H1 (cell line): ENCODE measurements at regions not wholly inside any gene's neighbourhood (a gene's known extent, or its start where the extent isn't known, plus 50 kb on each side); places are given as distances from the start of the nearest gene placed in this dataset.

Source experiments
- CTCF ChIA-PET: fragments of 300-600 bp; sonication (Branson Sonifier 250); formaldehyde crosslinking; loops from one replicate; lab custom pipeline; 2021; ENCODE audit not compliant: partially characterized antibody; lab: Charles Lee
- POLR2A ChIA-PET: fragments of 300-600 bp; sonication (Branson Sonifier 250); formaldehyde crosslinking; loops from one replicate; lab custom pipeline; 2021; ENCODE audit warnings: inconsistent platforms; ENCODE audit not compliant: partially characterized antibody; lab: Charles Lee
- DNase-seq, 2 experiments: peaks; one replicate each; pipeline versions ENCODE4 v3.0.0 to v3.0.0-alpha.2; 2010 to 2022; ENCODE audit warnings: low spot score in 2 of 2, low read depth in 1 of 2, mixed read lengths in 1 of 2
- FAIRE-seq: peaks from 2 replicates; lab custom pipeline; 2011; peaks lifted over from hg19 to GRCh38; lab: Jason Lieb, UNC
- H2AFZ ChIP-seq: 2 replicates; pipeline ENCODE4 v1.8.1; 2012; ENCODE audit warnings: low read length, inconsistent platforms
- H2AK5ac ChIP-seq: 2 replicates; pipeline ENCODE4 v1.6.1; 2013; ENCODE audit warnings: low read depth, low read length
- H2BK120ac ChIP-seq: replicated peaks from 2 replicates; pipeline ENCODE3; 2013; ENCODE audit warnings: low read depth, low read length, inconsistent platforms
- H2BK12ac ChIP-seq: 2 replicates; pipeline ENCODE4 v1.6.1; 2013; ENCODE audit warnings: low read depth, low read length
- H2BK15ac ChIP-seq: 2 replicates; pipeline ENCODE4 v1.6.1; 2013; ENCODE audit warnings: low read length
- H2BK20ac ChIP-seq: 2 replicates; pipeline ENCODE4 v1.6.1; 2013; ENCODE audit warnings: low read length
- H2BK5ac ChIP-seq: 2 replicates; pipeline ENCODE4 v1.6.1; 2013; ENCODE audit warnings: low read depth, low read length
- H3K14ac ChIP-seq: 2 replicates; pipeline ENCODE4 v1.6.1; 2013; ENCODE audit warnings: inconsistent platforms; ENCODE audit not compliant: insufficient read length
- H3K18ac ChIP-seq: 2 replicates; pipeline ENCODE4 v1.6.1; 2013; ENCODE audit warnings: low read length; ENCODE audit errors: extremely low read depth
- H3K23ac ChIP-seq: 2 replicates; pipeline ENCODE4 v1.6.1; 2013; ENCODE audit warnings: inconsistent platforms; ENCODE audit not compliant: insufficient read length
- H3K23me2 ChIP-seq: 2 replicates; pipeline ENCODE4 v1.6.1; 2013; ENCODE audit warnings: low read depth, low read length
- H3K27ac ChIP-seq: 2 replicates; pipeline ENCODE4 v1.6.1; 2011; ENCODE audit warnings: low read depth, low read length, inconsistent platforms
- H3K27me3 ChIP-seq, 4 experiments: replicated peaks in 1 of 4; 1 replicate in 1 of 4; 2 replicates in 3 of 4; pipeline versions ENCODE4 v1.6.1 to v1.8.1; 2011 to 2013; ENCODE audit warnings: low read length in 3 of 4, mild to moderate bottlenecking in 3 of 4, inconsistent platforms in 2 of 4, mixed read lengths in 2 of 4, moderate library complexity in 1 of 4; ENCODE audit not compliant: control insufficient read depth in 3 of 4, insufficient read depth in 3 of 4; ENCODE audit errors: extremely low read depth in 1 of 4
- H3K36me3 ChIP-seq, 4 experiments: 2 replicates each; pipeline versions ENCODE4 v1.6.1 to v1.8.1; 2011 to 2013; ENCODE audit warnings: mild to moderate bottlenecking in 4 of 4, low read length in 3 of 4, moderate library complexity in 2 of 4, control low read depth in 1 of 4, inconsistent platforms in 1 of 4; ENCODE audit not compliant: insufficient read depth in 4 of 4, control insufficient read depth in 2 of 4
- H3K4ac ChIP-seq: replicated peaks from 2 replicates; pipeline ENCODE3; 2013; ENCODE audit warnings: low read length, low read depth, mixed read lengths, inconsistent platforms; ENCODE audit not compliant: insufficient read length
- H3K4me1 ChIP-seq, 4 experiments: replicated peaks in 1 of 4; 1 replicate in 1 of 4; 2 replicates in 3 of 4; pipeline versions ENCODE4 v1.6.1 to v1.8.1; 2011 to 2013; ENCODE audit warnings: low read length in 3 of 4, inconsistent platforms in 2 of 4, mixed read lengths in 1 of 4; ENCODE audit not compliant: insufficient read depth in 4 of 4, control insufficient read depth in 3 of 4
- H3K4me2 ChIP-seq, 2 experiments: 2 replicates each; pipeline versions ENCODE4 v1.6.1 to v1.8.1; 2011 to 2013; ENCODE audit warnings: low read depth in 2 of 2, low read length in 2 of 2, control low read depth in 1 of 2, inconsistent platforms in 1 of 2, mild to moderate bottlenecking in 1 of 2; ENCODE audit not compliant: insufficient read depth in 1 of 2
- H3K4me3 ChIP-seq, 4 experiments: fragments of 200-600, 300-600 bp in 1 of 4; sonication (generic), shearing (Covaris generic), sonication (Bioruptor Twin) in 1 of 4; 2 replicates each; pipeline versions ENCODE4 v1.5.1 to v1.8.1; 2011 to 2016; ENCODE audit warnings: low read length in 4 of 4, low read depth in 3 of 4, control low read depth in 2 of 4, inconsistent platforms in 2 of 4, mild to moderate bottlenecking in 2 of 4, mixed read lengths in 1 of 4, moderate library complexity in 1 of 4; ENCODE audit not compliant: insufficient read depth in 2 of 4; ENCODE audit errors: extremely low read depth in 1 of 4
- H3K56ac ChIP-seq: replicated peaks from 2 replicates; pipeline ENCODE3; 2013; ENCODE audit warnings: low read depth, mild to moderate bottlenecking, mixed read lengths, low read length, inconsistent platforms; ENCODE audit not compliant: insufficient read length
- H3K79me1 ChIP-seq: 2 replicates; pipeline ENCODE4 v1.6.1; 2013; ENCODE audit warnings: low read depth, low read length, control low read depth
- H3K79me2 ChIP-seq, 2 experiments: 2 replicates each; pipeline versions ENCODE4 v1.6.1 to v1.8.1; 2012 to 2013; ENCODE audit warnings: low read length in 2 of 2, mild to moderate bottlenecking in 2 of 2, inconsistent platforms in 1 of 2; ENCODE audit not compliant: insufficient read depth in 2 of 2, control insufficient read depth in 1 of 2
- H3K9ac ChIP-seq, 4 experiments: replicated peaks in 1 of 4; 1 replicate in 1 of 4; 2 replicates in 3 of 4; pipeline versions ENCODE4 v1.6.1 to v1.8.1; 2011 to 2013; ENCODE audit warnings: low read depth in 3 of 4, low read length in 3 of 4, control low read depth in 2 of 4, mild to moderate bottlenecking in 2 of 4, moderate library complexity in 2 of 4, inconsistent platforms in 1 of 4; ENCODE audit errors: extremely low read depth in 1 of 4
- H3K9me3 ChIP-seq, 2 experiments: 2 replicates each; pipeline versions ENCODE4 v1.6.1 to v1.8.1; 2012 to 2013; ENCODE audit warnings: mild to moderate bottlenecking in 2 of 2, moderate library complexity in 2 of 2, control low read depth in 1 of 2, inconsistent platforms in 1 of 2, low read depth in 1 of 2, low read length in 1 of 2, mixed read lengths in 1 of 2; ENCODE audit not compliant: insufficient read depth in 2 of 2
- H4K20me1 ChIP-seq, 2 experiments: replicated peaks in 1 of 2; 2 replicates each; pipeline versions ENCODE3 to v1.8.1; 2011 to 2013; ENCODE audit warnings: inconsistent platforms in 2 of 2, low read length in 2 of 2, mild to moderate bottlenecking in 1 of 2; ENCODE audit not compliant: insufficient read depth in 2 of 2, control insufficient read depth in 1 of 2
- H4K5ac ChIP-seq: 2 replicates; pipeline ENCODE4 v1.6.1; 2013; ENCODE audit warnings: low read length, low read depth, mixed read lengths, inconsistent platforms; ENCODE audit not compliant: insufficient read length
- H4K8ac ChIP-seq: 2 replicates; pipeline ENCODE4 v1.8.0; 2013; ENCODE audit warnings: mild to moderate bottlenecking, moderate library complexity, low read length, inconsistent platforms; ENCODE audit not compliant: insufficient read depth; ENCODE audit errors: extremely low read depth
- H4K91ac ChIP-seq: replicated peaks from 2 replicates; pipeline ENCODE3; 2013; ENCODE audit warnings: low read length, mixed read lengths, inconsistent platforms; ENCODE audit not compliant: insufficient read length
- CBX8 ChIP-seq: fragments of 300-800, 300-1000 bp; sonication (generic); IDR thresholded peaks from 2 replicates; pipeline ENCODE4 v1.7.1; 2016; ENCODE audit warnings: low read depth, low read length, borderline replicate concordance
- CHD1 ChIP-seq: IDR thresholded peaks from 2 replicates; pipeline ENCODE4 v1.6.1; 2012; ENCODE audit warnings: low read depth, low read length, improper control_type of control experiment
- CREB1 ChIP-seq: IDR thresholded peaks from 2 replicates; pipeline ENCODE4 v1.6.1; 2012; ENCODE audit warnings: inconsistent platforms
- EZH2 ChIP-seq: fragments of 200-600 bp; sonication (generic); IDR thresholded peaks from 2 replicates; pipeline ENCODE4 v1.7.1; 2012; ENCODE audit warnings: low read depth, mild to moderate bottlenecking, moderate library complexity, low read length, inconsistent platforms; ENCODE audit not compliant: severe bottlenecking
- KDM1A ChIP-seq: fragments of 200-600, 300-600 bp; sonication (generic); IDR thresholded peaks from 2 replicates; pipeline ENCODE4 v1.7.1; 2016; ENCODE audit warnings: mild to moderate bottlenecking, low read length, borderline replicate concordance
- KDM5A ChIP-seq: fragments of 200-600 bp; IDR thresholded peaks from 2 replicates; pipeline ENCODE4 v1.7.1; 2012; ENCODE audit warnings: mild to moderate bottlenecking, low read length, inconsistent platforms, mixed read lengths
- NANOG ChIP-seq: IDR thresholded peaks from 2 replicates; pipeline ENCODE4 v1.6.1; 2011; ENCODE audit warnings: low read length, low read depth, mild to moderate bottlenecking, inconsistent platforms; ENCODE audit not compliant: insufficient read depth, poor library complexity, severe bottlenecking
- POLR2AphosphoS5 ChIP-seq: IDR thresholded peaks from 2 replicates; pipeline ENCODE4 v1.6.1; 2011; ENCODE audit warnings: low read depth, low read length
- SP2 ChIP-seq: IDR thresholded peaks from 2 replicates; pipeline ENCODE4 v1.6.1; 2012; ENCODE audit warnings: mild to moderate bottlenecking, low read length, inconsistent platforms
- USF2 ChIP-seq: IDR thresholded peaks from 2 replicates; pipeline ENCODE4 v1.6.1; 2011; ENCODE audit warnings: low read length, improper control_type of control experiment
- WGBS, 2 experiments: shearing (Covaris generic) in 1 of 2; methylation state at CpG; one replicate each; pipeline versions ENCODE4 v1.1.6 to v1.1.7; 2013 to 2015; ENCODE audit warnings: low lambda C conversion rate in 2 of 2, mixed read lengths in 2 of 2, inconsistent platforms in 1 of 2, low coverage in 1 of 2, missing lambda C conversion rate in 1 of 2; ENCODE audit not compliant: insufficient replicate concordance in 2 of 2, insufficient coverage in 1 of 2, insufficient read length in 1 of 2; ENCODE audit errors: extremely low coverage in 1 of 2, missing lambda C conversion rate in 1 of 2; 5-methylcytosine and 5-hydroxymethylcytosine counted together
- TF ChIP-seq, protein P1 (sequence below): IDR thresholded peaks from 2 replicates; pipeline ENCODE4 v1.6.1; 2011; ENCODE audit warnings: low read depth, mild to moderate bottlenecking, low read length; ENCODE audit not compliant: insufficient read depth

- POLR2A ChIA-PET = no interaction called here
- TF ChIP-seq CHD1 (no peak), KDM1A (no peak), EZH2 (no peak), USF2 (no peak), KDM5A (no peak), CBX8 (no peak), SP2 (no peak), NANOG (no peak), POLR2AphosphoS5 (no peak), CREB1 (no peak)
- TF ChIP-seq, protein P1, sequence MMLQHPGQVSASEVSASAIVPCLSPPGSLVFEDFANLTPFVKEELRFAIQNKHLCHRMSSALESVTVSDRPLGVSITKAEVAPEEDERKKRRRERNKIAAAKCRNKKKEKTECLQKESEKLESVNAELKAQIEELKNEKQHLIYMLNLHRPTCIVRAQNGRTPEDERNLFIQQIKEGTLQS = no peak
Measured at GRCh38 chr1:114222920-114223319, 69.3 kb upstream of the SYT6 start.

More at GRCh38 chr1:114222920-114223319, 69.3 kb upstream of the SYT6 start:
- Histone ChIP-seq H3K14ac (no peak overlapping the region), H3K36me3 (no peaks in the 10 kb centered on the region), H3K18ac (no peak overlapping the region), H2AFZ (no peak overlapping the region), H3K4me1 (peaks cover 0 to 5% (median 2%) of the 10 kb centered on the region in 4 experiments; a peak in 2 of 7 replicates), H3K23ac (no peak overlapping the region), H3K56ac (no peak overlapping the region), H3K9ac (no peak overlapping the region), H2BK5ac (no peak overlapping the region), H2BK12ac (no peak overlapping the region), H2BK15ac (no peak overlapping the region), H2BK20ac (no peak overlapping the region), H3K4me3 (no peak overlapping the region), H3K27ac (no peak overlapping the region), H4K20me1 (no peaks in the 10 kb centered on the region), H2AK5ac (no peak overlapping the region), H3K79me2 (no peaks in the 10 kb centered on the region), H4K91ac (no peak overlapping the region), H2BK120ac (no peak overlapping the region), H3K4ac (no peak overlapping the region), H4K8ac (no peak overlapping the region), H3K79me1 (no peaks in the 10 kb centered on the region), H3K9me3 (no peaks in the 10 kb centered on the region), H3K27me3 (peaks cover 0 to 1% (median 0%) of the 10 kb centered on the region in 4 experiments; a peak in 2 of 7 replicates), H3K4me2 (no peak overlapping the region), H4K5ac (no peak overlapping the region), H3K23me2 (peaks cover 5% of the 10 kb centered on the region; the same call in 1 of the 2 replicates)
- DNase-seq = no peak
- CTCF ChIA-PET = no interaction called here
- 88% methylated on average over 4 of the region's 4 CpGs; no CpG with 5 or more reads in 1 of the 2 experiments for WGBS, 2 experiments
- no peak for FAIRE-seq
